NOMO-1 (cell line): ENCODE measurements at regions not wholly inside any gene's neighbourhood (a gene's known extent, or its start where the extent isn't known, plus 50 kb on each side); places are given as distances from the start of the nearest gene placed in this dataset.
"Not testable (repeated sequence)": the region's sequence is repeated elsewhere in the genome, so short reads cannot be mapped to it uniquely, and the experiment has no call there.

Experiments used
- DNase-seq, 2 experiments: peaks; one replicate each; lab custom pipeline; 2025; ENCODE audit not compliant: unreplicated experiment in 2 of 2; lab: John Stamatoyannopoulos, UW

- DNase-seq: no peak
Observed at GRCh38 chr5:93359296-93359959, 221.6 kb downstream of the NR2F1-AS1 start.

DNA sequence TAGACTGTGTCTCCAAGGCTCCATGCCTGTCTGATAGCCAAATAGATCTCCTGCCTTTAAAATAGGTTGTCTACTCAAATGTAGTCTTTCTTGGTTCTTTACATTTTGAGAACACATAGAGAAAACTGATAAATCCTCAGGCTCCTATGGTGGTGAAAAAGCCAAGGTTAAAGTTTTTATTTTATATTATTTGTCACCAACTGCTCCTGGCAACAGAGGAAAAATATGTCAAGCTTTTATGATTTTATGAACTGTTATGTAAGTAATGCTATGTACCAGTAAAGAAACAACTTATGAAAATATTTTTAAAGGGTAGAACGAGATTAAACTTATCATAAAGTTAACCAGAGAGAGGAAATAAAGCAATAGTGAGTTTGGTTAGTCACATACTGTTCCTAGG lies 222.8 kb downstream of the NR2F1-AS1 start:
- no peak for DNase-seq

GRCh38 chr5:93357686-93358085 lies 223.3 kb downstream of the NR2F1-AS1 start:
- no peak for DNase-seq

GRCh38 chr5:93355691-93356090 lies 225.3 kb downstream of the NR2F1-AS1 start:
- no peak for DNase-seq

GRCh38 chr5:93352186-93352585 lies 228.8 kb downstream of the NR2F1-AS1 start:
- no peak for DNase-seq

GRCh38 chr5:93349613-93350012 lies 231.4 kb downstream of the NR2F1-AS1 start:
- no peak for DNase-seq

- no peak for DNase-seq
Observed at GRCh38 chr5:93348231-93348630, 232.8 kb downstream of the NR2F1-AS1 start.

- not testable (repeated sequence) for DNase-seq
Observed at GRCh38 chr5:93346850-93347249, 234.2 kb downstream of the NR2F1-AS1 start.

DNA sequence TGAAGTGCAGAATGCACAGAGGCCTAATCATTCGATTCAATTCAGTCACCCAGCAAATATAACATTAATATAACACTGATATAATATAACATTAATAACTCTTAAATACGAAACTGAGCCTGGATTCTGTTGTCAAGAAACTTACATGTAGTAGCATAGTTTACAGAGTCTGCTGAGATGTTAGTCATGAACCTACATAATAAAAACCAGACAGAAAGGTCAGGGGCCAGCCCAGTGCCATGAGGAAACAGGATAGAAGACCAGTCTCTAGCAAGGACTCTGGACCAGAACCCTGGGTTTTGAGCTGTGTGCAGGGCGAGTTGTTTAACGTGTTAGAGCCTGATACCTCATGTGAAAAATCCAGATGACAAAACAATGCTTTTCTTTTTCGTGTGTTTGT lies 234.7 kb downstream of the NR2F1-AS1 start:
- no peak for DNase-seq

GRCh38 chr5:93343570-93343969 lies 237.4 kb downstream of the NR2F1-AS1 start:
- DNase-seq: no peak

- no peak for DNase-seq
Observed at GRCh38 chr5:93342563-93343061, 238.4 kb downstream of the NR2F1-AS1 start.

DNA sequence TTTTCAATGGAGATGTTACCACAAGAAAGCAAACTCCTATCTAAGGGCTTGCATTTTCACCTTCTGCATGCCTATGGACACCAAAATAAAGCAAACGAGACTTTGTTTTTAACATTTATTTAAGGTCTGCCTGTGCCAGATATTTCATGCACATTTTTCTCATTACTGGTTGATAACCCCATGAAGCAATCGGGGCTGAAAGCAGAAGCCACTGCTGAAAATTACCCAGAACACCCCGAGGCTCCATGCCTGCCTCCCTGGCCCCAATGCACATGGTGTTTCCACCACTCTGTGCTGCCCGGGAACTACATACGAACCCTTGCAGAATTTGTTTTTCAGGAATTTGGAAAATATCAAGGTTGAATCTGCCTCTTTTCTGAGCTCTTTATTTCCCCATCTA lies 240.1 kb downstream of the NR2F1-AS1 start:
- no peak for DNase-seq

DNA sequence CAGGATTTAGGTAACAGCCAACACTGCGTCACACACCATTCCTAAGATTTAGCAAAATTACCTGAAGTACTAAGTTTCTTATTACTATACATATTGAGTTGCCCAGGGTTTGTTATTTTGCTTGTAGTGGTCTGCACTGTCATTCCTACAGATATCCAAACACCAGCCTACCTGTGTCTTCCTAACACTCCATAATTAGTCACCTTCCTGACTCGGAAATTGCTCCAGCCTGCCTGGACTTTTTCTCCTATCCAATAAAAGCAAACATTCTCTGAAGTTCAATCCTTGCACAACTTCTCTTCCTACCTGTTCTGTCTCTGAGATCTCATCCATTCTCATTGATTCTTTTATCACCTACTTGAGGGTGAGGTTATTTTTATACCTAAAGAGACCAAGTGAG lies 243.9 kb downstream of the NR2F1-AS1 start:
- DNase-seq: no peak

DNA sequence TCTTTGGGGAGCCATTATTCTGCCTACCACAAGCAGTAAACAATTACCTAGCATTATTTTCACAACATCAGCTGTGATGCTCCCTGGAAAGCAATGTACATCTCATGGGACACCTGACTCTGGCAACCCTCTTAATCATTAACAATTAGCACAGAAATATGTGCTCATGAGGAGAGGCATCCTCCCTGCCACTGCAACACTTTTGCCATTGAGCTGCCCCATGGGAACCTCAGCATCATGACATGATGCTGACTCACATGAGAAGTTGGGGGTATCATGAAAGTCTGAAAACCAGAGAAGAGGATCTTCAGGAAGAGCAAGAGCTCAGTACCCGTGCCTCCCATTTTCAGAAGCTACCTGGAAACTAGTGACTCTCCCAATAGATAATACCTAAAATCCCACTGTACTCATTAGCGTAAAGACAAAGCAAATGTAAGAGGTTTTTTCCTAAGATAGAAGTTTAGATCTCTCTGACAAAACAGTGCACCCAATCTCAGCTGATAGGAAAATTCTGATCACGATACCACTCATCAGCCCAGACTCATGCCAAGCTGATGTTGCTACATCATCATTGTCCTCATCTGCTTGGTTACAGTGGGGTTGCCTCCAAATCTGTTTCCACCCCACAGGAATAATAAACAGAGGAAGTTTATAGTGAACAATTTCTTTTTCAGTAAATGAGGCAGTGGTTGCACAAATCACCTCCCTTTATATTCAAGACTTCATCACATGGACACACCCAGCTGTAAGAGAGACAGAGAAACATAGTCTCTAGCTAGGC lies 244.5 kb downstream of the NR2F1-AS1 start:
- no peak for DNase-seq

GRCh38 chr5:93331863-93332262 lies 249.2 kb downstream of the NR2F1-AS1 start:
- no peak for DNase-seq

- no peak for DNase-seq
Observed at GRCh38 chr5:93331241-93331640, 249.8 kb downstream of the NR2F1-AS1 start.

GRCh38 chr5:93330506-93330905 lies 250.5 kb downstream of the NR2F1-AS1 start:
- DNase-seq: no peak

DNA sequence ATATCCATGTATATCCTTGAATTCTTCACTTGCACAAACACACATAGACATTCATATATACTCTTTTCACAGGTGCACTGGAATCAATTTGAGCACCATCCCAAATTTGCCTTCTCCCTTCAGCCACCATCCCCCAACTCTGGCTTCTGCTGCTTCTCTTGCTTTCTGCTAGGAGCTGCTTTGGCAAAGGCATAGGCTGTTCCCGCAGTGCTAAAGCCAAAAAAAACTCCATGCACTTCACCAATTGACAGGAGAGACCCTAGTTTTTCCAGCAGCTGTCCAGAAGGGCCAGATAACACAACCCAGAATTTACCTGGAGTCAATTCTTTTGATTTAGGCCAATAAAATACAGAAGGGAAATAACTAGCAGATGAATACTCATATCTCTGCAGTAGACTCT lies 251.3 kb downstream of the NR2F1-AS1 start:
- no peak for DNase-seq

- no peak for DNase-seq
Observed at GRCh38 chr5:93328833-93329232, 252.2 kb downstream of the NR2F1-AS1 start.

GRCh38 chr5:93327605-93328004 lies 253.4 kb downstream of the NR2F1-AS1 start:
- no peak for DNase-seq

DNA sequence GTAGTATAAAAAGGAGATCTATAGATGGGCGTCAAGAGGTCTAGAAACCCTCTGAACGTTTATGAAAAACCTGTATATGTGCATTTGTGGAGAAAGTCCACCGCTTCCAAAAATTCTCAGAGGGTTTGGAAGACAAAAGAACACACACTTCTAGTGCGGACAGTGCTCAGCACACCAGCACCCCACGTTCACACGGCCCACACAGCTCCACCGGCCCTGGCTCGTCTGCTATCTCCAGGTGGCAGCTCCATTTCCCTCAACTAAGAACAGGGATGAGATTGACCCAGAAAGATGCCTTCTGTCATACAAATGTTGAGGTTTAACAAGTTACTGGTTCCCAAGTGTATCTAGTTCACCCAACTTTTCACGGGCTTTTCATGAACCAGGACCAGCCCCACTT lies 255.1 kb downstream of the NR2F1-AS1 start:
- DNase-seq: no peak
